H1 (cell line): ENCODE measurements at regions not wholly inside any gene's neighbourhood (a gene's known extent, or its start where the extent isn't known, plus 50 kb on each side); places are given as distances from the start of the nearest gene placed in this dataset.

Experiments
- EP300 ChIP-seq, 2 experiments: IDR thresholded peaks; 1 replicate in 1 of 2; 2 replicates in 1 of 2; pipeline ENCODE4 v1.6.1; 2011 to 2012; ENCODE audit warnings: low read depth in 2 of 2, low read length in 2 of 2, mild to moderate bottlenecking in 2 of 2, borderline replicate concordance in 1 of 2, inconsistent platforms in 1 of 2, moderate library complexity in 1 of 2
- POLR2AphosphoS5 ChIP-seq: IDR thresholded peaks from 2 replicates; pipeline ENCODE4 v1.6.1; 2011; ENCODE audit warnings: low read depth, low read length
- SIX5 ChIP-seq: IDR thresholded peaks from 2 replicates; pipeline ENCODE4 v1.6.1; 2011; ENCODE audit warnings: mild to moderate bottlenecking, low read depth, low read length

- TF ChIP-seq EP300 (IDR thresholded peaks at IDR 0.05; ENCODE audit: borderline replicate concordance in 1 of 2, low read depth in 2 of 2, low read length in 2 of 2) = no peak
- no peak for TF ChIP-seq POLR2AphosphoS5
- TF ChIP-seq SIX5 = no peak
Observed at GRCh38 chr6:94498099-94498498, 1078.7 kb upstream of the EPHA7 start.
